HG02642 (cell line): ENCODE measurements at regions not wholly inside any gene's neighbourhood (a gene's known extent, or its start where the extent isn't known, plus 50 kb on each side); places are given as distances from the start of the nearest gene placed in this dataset.
"Not testable (repeated sequence)": the region's sequence is repeated elsewhere in the genome, so short reads cannot be mapped to it uniquely, and the experiment has no call there.

Source experiments
- ATAC-seq: cut with Tn5 transposase; IDR thresholded peaks from one replicate; pipeline ENCODE4 v1.9.1; 2021; ENCODE audit warnings: mild to moderate bottlenecking; ENCODE audit not compliant: unreplicated experiment, poor library complexity

GRCh38 chr3:13228584-13228983, 155.4 kb upstream of the IQSEC1 start:
- ATAC-seq, result no peak

- not testable (repeated sequence) for ATAC-seq
Observed at GRCh38 chr3:13228169-13228568, 154.9 kb upstream of the IQSEC1 start.

GRCh38 chr3:13227315-13228165, 154.3 kb upstream of the IQSEC1 start:
- no peak for ATAC-seq

GRCh38 chr3:13224967-13225366, 151.7 kb upstream of the IQSEC1 start:
- ATAC-seq, result no peak

GRCh38 chr3:13223574-13224237, 150.5 kb upstream of the IQSEC1 start:
- ATAC-seq, result no peak

GRCh38 chr3:13222891-13223573, 149.8 kb upstream of the IQSEC1 start:
- ATAC-seq, result no peak

GRCh38 chr3:13222131-13222530, 148.9 kb upstream of the IQSEC1 start:
- ATAC-seq, result no peak

- no peak for ATAC-seq
Observed at GRCh38 chr3:13221491-13222061, 148.3 kb upstream of the IQSEC1 start.

- no peak for ATAC-seq
Observed at GRCh38 chr3:13220991-13221390, 147.8 kb upstream of the IQSEC1 start.

- ATAC-seq, result no peak
Observed at GRCh38 chr3:13219902-13220296, 146.7 kb upstream of the IQSEC1 start.

GRCh38 chr3:13219077-13219901, 146.1 kb upstream of the IQSEC1 start:
- no peak for ATAC-seq

GRCh38 chr3:13218541-13218908, 145.3 kb upstream of the IQSEC1 start:
- ATAC-seq, result no peak

- no peak for ATAC-seq
Observed at GRCh38 chr3:13217736-13218540, 144.7 kb upstream of the IQSEC1 start.

- ATAC-seq, result no peak
Observed at GRCh38 chr3:13217253-13217652, 144.0 kb upstream of the IQSEC1 start.

- no peak for ATAC-seq
Observed at GRCh38 chr3:13215940-13216546, 142.8 kb upstream of the IQSEC1 start.

- ATAC-seq, result no peak
Observed at GRCh38 chr3:13214847-13215472, 141.7 kb upstream of the IQSEC1 start.

- no peak for ATAC-seq
Observed at GRCh38 chr3:13213911-13214846, 140.9 kb upstream of the IQSEC1 start.
